Limb (tissue), 2 donors: ENCODE measurements at regions not wholly inside any gene's neighbourhood (a gene's known extent, or its start where the extent isn't known, plus 50 kb on each side); places are given as distances from the start of the nearest gene placed in this dataset.

Source experiments
- DNase-seq, 2 donors: peaks; one replicate each; pipeline ENCODE4 v3.0.0-alpha.2; 2016; ENCODE audit errors: extremely low spot score in 2 of 2

- DNase-seq: no peak
These were observed 143.7 kb upstream of the MCHR2 start for GRCh38 chr6:100137759-100138158.

DNA sequence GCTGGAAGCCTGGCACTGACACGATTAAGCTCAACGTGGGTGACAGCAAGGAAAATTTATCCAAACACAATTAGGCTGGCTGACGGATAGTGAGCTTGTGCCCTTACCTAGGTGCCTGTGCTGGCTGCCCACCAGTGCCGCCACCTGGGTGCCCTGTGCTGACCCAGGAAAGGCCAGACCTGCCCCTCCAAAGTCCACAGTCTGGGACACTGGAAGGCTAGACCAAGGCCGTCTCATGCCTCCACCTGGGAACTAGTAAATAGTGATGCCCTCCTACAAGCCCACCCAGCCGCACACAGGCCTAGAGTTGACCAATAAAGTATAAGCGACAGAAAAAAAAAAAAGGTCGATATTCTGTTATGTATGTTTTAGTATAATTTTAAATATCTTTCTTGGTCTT lies 142.6 kb upstream of the MCHR2 start:
- DNase-seq: no peak

DNA sequence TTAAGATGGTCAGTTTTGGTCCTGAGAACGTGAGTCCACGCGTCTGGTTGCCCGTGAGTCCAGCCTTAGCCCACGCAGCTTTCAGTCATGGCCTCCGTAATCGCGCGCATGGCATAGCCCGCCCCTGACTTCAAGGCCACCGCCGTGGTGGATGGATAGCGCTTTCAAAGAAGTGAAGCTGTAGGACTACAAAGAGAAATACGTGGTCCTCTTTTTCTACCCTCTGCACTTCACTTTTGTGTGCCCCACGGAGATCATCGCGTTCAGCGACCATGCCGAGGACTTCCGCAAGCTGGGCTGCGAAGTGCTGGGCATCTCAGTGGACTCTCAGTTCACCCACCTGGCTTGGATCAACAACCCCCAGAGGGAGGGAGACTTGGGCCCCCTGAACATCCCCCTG lies 142.0 kb upstream of the MCHR2 start:
- no peak for DNase-seq

- DNase-seq: no peak
These were observed 140.7 kb upstream of the MCHR2 start for GRCh38 chr6:100134703-100135102.

- no peak for DNase-seq
These were observed 140.3 kb upstream of the MCHR2 start for GRCh38 chr6:100134297-100134696.

GRCh38 chr6:100132005-100132404 lies 138.0 kb upstream of the MCHR2 start:
- no peak for DNase-seq

DNA sequence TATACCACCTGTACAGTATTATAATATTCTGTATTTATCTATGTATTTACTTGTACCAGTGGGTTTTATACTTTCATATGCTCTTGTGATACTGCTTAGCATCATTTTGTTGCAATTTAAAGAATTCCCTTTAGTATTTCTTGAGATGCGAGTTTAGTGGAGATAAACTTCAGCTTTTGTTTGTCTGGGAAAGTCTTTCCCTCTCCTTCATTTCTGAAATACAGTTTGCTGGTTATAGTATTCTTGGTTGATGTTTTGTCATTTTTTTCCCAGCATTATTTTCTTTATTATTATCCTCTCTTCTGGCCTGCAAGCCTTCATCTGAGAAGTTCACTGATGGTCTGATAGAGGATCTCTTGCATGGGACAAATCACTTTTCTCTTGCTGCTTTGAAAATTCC lies 136.6 kb upstream of the MCHR2 start:
- DNase-seq: no peak

GRCh38 chr6:100126790-100127484 lies 132.9 kb upstream of the MCHR2 start:
- DNase-seq: no peak

DNA sequence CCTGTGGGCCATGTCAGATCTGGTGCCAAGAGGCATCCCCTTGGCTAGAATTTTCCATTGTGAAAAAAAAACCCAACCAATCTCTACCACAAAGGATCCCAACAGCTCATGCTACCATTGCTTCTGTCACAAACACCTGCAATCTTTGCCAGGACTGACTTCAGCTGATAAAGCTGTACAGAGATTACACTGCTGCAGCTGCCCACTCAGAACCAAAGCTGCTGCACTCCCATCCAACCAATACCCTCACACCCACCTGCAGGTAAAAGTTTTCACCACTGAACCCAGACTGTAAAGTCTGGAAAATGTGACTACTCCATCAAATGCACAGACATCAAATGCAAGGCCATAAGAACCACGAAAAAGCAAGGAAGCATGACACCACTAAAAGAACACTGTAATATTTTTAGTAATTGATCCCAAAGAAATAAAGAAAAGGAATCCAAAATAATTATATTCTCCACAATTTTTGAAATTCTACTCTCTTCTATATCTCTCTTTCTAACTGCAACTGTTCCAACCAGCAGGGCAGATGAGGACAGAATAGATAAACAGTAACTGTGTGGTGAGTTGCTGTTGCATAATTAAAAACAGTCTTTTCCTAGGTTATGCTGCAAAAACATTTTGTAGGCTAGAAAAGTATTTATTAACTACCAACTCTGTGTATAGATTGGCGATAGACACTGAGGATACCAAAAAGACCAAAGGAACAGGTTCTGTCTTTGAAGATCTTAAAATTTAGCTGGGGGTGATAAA lies 128.0 kb upstream of the MCHR2 start:
- no peak for DNase-seq

GRCh38 chr6:100119261-100119660 lies 125.2 kb upstream of the MCHR2 start:
- DNase-seq: no peak

- DNase-seq: no peak
These were observed 124.3 kb upstream of the MCHR2 start for GRCh38 chr6:100118301-100118700.

- no peak for DNase-seq
These were observed 123.7 kb upstream of the MCHR2 start for GRCh38 chr6:100117680-100118079.

GRCh38 chr6:100116411-100117194 lies 122.6 kb upstream of the MCHR2 start:
- DNase-seq: peak; percentile 58 to 70

DNA sequence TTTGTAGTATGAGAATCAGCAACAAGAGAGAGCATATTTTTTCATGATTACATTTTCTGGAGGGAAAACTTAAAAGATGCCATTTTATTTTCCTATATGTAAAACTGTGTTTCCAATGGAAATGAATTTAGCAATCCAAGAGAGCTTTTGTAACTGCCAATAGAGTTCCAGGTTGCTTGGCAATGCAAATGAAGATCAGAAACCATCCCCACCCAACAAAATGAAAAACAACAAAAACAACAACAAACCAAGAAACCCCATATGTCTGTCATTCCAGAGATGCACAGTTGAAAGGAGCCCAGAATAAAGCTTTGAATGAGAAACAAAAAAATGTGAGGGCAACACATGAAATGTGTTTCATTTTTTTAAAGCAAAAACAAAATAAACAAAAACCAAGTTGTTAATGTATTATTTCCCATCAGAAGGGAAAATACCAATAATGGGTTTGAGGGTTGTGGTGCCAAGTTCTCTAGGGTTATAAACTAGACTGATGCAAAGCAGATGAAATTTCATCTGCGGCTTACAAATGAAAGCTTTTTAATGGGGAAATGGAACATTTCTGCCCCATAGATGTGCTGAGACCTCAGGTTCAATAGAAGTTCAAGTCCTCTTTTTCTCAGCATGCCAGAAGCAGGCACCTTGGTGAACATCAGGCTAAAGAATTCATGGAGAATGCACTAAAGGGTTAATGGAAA lies 121.5 kb upstream of the MCHR2 start:
- no peak for DNase-seq

GRCh38 chr6:100112855-100113508 lies 119.0 kb upstream of the MCHR2 start:
- no peak for DNase-seq

- no peak for DNase-seq
These were observed 112.0 kb upstream of the MCHR2 start for GRCh38 chr6:100105919-100106529.

DNA sequence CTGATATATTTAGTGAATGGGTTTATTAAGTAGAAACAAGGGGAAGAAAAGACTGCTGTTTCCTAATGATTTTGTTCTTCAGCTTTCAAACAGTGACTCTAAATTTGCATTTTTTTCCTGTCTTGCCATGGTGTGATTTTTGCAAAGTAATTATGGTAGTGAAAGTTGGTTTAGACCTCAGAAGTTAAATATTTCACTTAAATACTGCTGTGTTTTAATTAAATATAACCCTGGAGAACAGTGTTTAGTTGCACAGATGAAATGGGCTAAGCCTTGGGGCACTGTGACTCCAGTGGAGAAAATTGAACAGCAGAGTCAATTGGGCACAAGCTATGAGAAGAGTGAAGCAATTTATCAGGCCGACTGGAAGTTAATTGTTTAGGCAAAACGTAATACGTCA lies 111.1 kb upstream of the MCHR2 start:
- no peak for DNase-seq

DNA sequence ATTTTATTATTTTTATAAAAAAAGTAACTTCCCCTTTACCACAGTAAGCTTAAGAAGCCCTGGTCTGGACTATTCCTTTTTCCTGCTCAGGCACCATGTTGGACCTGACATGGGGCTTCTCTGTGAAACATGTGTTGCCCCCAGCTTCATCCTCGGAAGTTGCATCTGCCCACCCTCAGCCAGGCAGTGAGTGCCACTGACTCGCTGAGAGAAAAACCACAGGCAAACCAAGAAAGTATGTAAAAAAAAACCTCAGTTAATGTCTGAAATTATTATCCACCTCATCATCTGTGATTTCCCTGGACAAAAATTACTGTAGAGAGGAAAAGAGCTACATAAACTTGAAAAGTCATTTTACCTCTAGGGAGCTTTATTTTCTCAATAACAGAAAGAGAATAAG lies 109.9 kb upstream of the MCHR2 start:
- no peak for DNase-seq

GRCh38 chr6:100103194-100103593 lies 109.2 kb upstream of the MCHR2 start:
- DNase-seq: no peak

- DNase-seq: no peak
These were observed 107.6 kb upstream of the MCHR2 start for GRCh38 chr6:100101644-100102043.

DNA sequence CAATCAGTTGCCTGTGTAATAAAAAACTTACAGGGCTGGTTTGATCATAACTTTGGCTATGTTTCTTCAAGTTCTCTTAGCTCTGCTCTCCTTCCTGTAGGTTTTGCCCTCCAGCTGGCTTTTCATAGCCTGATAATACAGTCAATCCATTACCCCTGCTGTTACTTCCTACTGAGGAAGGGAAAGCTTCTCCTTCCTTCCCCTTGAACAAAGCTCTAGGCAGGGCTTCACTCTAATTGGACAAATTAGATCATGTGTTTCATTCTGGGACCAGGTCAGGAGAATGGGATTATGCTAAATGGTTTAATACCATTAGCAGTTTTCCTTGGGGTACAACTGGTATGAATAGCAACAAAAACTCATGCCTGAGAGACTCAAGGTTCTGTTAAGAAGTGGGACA lies 106.8 kb upstream of the MCHR2 start:
- no peak for DNase-seq
